ENCODE measurements at regions not wholly inside any gene's neighbourhood (a gene's known extent, or its start where the extent isn't known, plus 50 kb on each side); places are given as distances from the start of the nearest gene placed in this dataset.

GRCh38 chr17:27386206-27387075 lies 69.8 kb upstream of the KSR1 start:
- Mint-ChIP-seq H3K36me3 (ENCODE audit: insufficient read depth, unreplicated experiment) (no peaks in the 10 kb centered on the region), H3K4me3 (ENCODE audit: unreplicated experiment) (no peak overlapping the region), H3K27me3 (ENCODE audit: insufficient read depth, unreplicated experiment) (no peaks in the 10 kb centered on the region), H3K27ac (ENCODE audit: low read depth, unreplicated experiment) (no peak overlapping the region), H3K9me3 (ENCODE audit: unreplicated experiment) (no peaks in the 10 kb centered on the region), H3K4me1 (ENCODE audit: insufficient read depth, unreplicated experiment) (no peaks in the 10 kb centered on the region)
- no TSS peak for BruUV-seq (replicated peaks)
- POLR2A ChIA-PET = interaction anchor here (1.1 kb wide), 1 partner anchor 93 kb away, joined by 3 read pairs; the partner anchor contains the start of gene WSB1
- CTCF ChIA-PET = interaction anchor here (1.1 to 2.1 kb wide), 4 partner anchors 19 to 217 kb away, joined by 3 to 9 read pairs (median 5); no protein-coding TSS in a partner anchor
- intact Hi-C loops (cut with micrococcal nuclease) = no loop called here
- DNase-seq (ENCODE audit: unreplicated experiment) = no peak
- TF ChIP-seq CTCF (IDR thresholded peaks at IDR 0.05; ENCODE audit: unreplicated experiment) = no peak

GRCh38 chr17:27389542-27390140 lies 66.6 kb upstream of the KSR1 start:
- H3K4me1 Mint-ChIP-seq (ENCODE audit: insufficient read depth, unreplicated experiment) = no peaks in the 10 kb centered on the region
- no TSS peak for BruUV-seq (replicated peaks)

DNA sequence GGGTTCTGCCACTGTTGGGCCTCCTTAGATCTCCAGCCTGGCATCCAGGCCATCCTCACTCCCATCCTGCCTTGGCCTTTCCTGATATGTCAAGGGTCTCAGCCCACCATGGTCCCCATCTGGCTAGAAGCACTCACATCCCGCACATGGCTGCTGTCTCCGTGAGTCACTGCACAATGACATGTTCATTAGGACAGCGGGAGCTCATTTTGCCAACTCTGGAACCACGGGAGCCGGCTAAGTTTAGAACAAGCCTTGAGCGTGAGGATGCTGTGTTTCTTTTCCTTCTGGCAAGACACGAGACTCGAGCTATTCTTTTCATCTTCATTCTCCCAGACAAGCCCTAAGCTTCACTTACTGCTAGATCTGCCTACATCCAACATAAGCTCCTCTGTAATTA lies 65.7 kb upstream of the KSR1 start:
- Mint-ChIP-seq H3K9me3 (ENCODE audit: unreplicated experiment) (no peaks in the 10 kb centered on the region), H3K27me3 (ENCODE audit: insufficient read depth, unreplicated experiment) (peaks cover 27% of the 10 kb centered on the region), H3K4me3 (ENCODE audit: unreplicated experiment) (no peak overlapping the region), H3K4me1 (ENCODE audit: insufficient read depth, unreplicated experiment) (no peaks in the 10 kb centered on the region), H3K36me3 (ENCODE audit: insufficient read depth, unreplicated experiment) (no peaks in the 10 kb centered on the region), H3K27ac (ENCODE audit: low read depth, unreplicated experiment) (no peak overlapping the region)
- ChIA-PET POLR2A (no interaction called here), CTCF (interaction anchor here (1.2 kb wide), 1 partner anchor 209 kb away, joined by 8 read pairs; no protein-coding TSS in a partner anchor)
- TF ChIP-seq CTCF (IDR thresholded peaks at IDR 0.05; ENCODE audit: unreplicated experiment) = no peak
- no peak for DNase-seq (ENCODE audit: unreplicated experiment)
- intact Hi-C loops (cut with micrococcal nuclease) = no loop called here
- BruUV-seq (replicated peaks) = no TSS peak

More at GRCh38 chr17:27389542-27390140, 66.6 kb upstream of the KSR1 start:
- TF ChIP-seq CTCF (IDR thresholded peaks at IDR 0.05; ENCODE audit: unreplicated experiment) = no peak
- H3K36me3 Mint-ChIP-seq (ENCODE audit: insufficient read depth, unreplicated experiment) = no peaks in the 10 kb centered on the region
- no peak for DNase-seq (ENCODE audit: unreplicated experiment)
- H3K27ac Mint-ChIP-seq (ENCODE audit: low read depth, unreplicated experiment) = no peak overlapping the region
- no peaks in the 10 kb centered on the region for H3K9me3 Mint-ChIP-seq (ENCODE audit: unreplicated experiment)
- H3K27me3 Mint-ChIP-seq (ENCODE audit: insufficient read depth, unreplicated experiment) = peaks cover 19% of the 10 kb centered on the region
- CTCF ChIA-PET = interaction anchor here (1.2 kb wide), 1 partner anchor 210 kb away, joined by 8 read pairs; no protein-coding TSS in a partner anchor
- intact Hi-C loops (cut with micrococcal nuclease) = no loop called here
- no peak overlapping the region for H3K4me3 Mint-ChIP-seq (ENCODE audit: unreplicated experiment)
- POLR2A ChIA-PET = no interaction called here

DNA sequence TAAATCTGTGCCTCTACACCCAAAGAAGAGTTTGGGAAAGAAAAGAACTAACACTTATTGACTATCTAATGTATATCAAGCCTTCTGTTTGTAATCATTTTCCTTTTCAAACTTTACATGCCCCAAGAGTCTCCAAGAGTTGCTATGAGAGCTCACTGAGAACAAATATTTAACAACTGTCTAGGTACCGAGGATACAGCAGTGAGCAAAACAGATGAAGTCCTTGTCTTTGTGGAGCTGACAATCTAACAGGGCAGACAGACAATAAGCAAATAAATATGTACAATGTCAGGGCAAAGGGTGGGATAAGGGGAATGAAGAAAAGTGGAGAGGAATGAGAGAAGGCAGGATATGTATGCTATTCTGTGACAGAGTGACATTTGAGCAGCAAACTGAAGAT lies 64.8 kb upstream of the KSR1 start:
- intact Hi-C loops (cut with micrococcal nuclease) = no loop called here
- ChIA-PET POLR2A (no interaction called here), CTCF (no interaction called here)
- DNase-seq (ENCODE audit: unreplicated experiment) = no peak
- no TSS peak for BruUV-seq (replicated peaks)
- TF ChIP-seq CTCF (IDR thresholded peaks at IDR 0.05; ENCODE audit: unreplicated experiment) = no peak
- no peaks in the 10 kb centered on the region for H3K4me1 Mint-ChIP-seq (ENCODE audit: insufficient read depth, unreplicated experiment)
- H3K4me3 Mint-ChIP-seq (ENCODE audit: unreplicated experiment) = no peak overlapping the region
- H3K36me3 Mint-ChIP-seq (ENCODE audit: insufficient read depth, unreplicated experiment) = no peaks in the 10 kb centered on the region
- H3K27ac Mint-ChIP-seq (ENCODE audit: low read depth, unreplicated experiment) = no peak overlapping the region
- no peaks in the 10 kb centered on the region for H3K9me3 Mint-ChIP-seq (ENCODE audit: unreplicated experiment)
- H3K27me3 Mint-ChIP-seq (ENCODE audit: insufficient read depth, unreplicated experiment) = peaks cover 27% of the 10 kb centered on the region
